MM.1S (cell line): ENCODE measurements at regions not wholly inside any gene's neighbourhood (a gene's known extent, or its start where the extent isn't known, plus 50 kb on each side); places are given as distances from the start of the nearest gene placed in this dataset.

Experiments used
- CTCF ChIP-seq: fragments of 300-600 bp; sonication (generic); IDR thresholded peaks from 2 replicates; pipeline ENCODE4 v1.5.1; 2016; ENCODE audit warnings: antibody characterized with exemption, low read length, mixed read lengths
- EZH2 ChIP-seq: fragments of 300-600 bp; sonication (generic); optimal IDR thresholded peaks from 2 replicates; pipeline ENCODE3; 2017; ENCODE audit warnings: low read depth, mild to moderate bottlenecking, antibody characterized with exemption, low read length, mixed read lengths
- EZH2phosphoT487 ChIP-seq: fragments of 300-600 bp; sonication (generic); IDR thresholded peaks from 2 replicates; pipeline ENCODE4 v1.6.1; 2018; ENCODE audit warnings: antibody characterized with exemption, low read length

- TF ChIP-seq CTCF, result no peak
- no peak for TF ChIP-seq EZH2phosphoT487
- no peak for TF ChIP-seq EZH2
These were observed 122.0 kb downstream of the CARTPT start for GRCh38 chr5:71841107-71841506.
